ENCODE measurements at regions not wholly inside any gene's neighbourhood (a gene's known extent, or its start where the extent isn't known, plus 50 kb on each side); places are given as distances from the start of the nearest gene placed in this dataset.

- TF ChIP-seq CTCF (conservative IDR thresholded peaks at IDR 0.05; ENCODE audit: low read length) (no peak), EZH2phosphoT487 (IDR thresholded peaks at IDR 0.05; ENCODE audit: borderline replicate concordance, low read depth, low read length) (no peak)
These were observed 94.8 kb upstream of the GRPR start for GRCh38 chrX:16028576-16028975.
